ENCODE measurements at regions not wholly inside any gene's neighbourhood (a gene's known extent, or its start where the extent isn't known, plus 50 kb on each side); places are given as distances from the start of the nearest gene placed in this dataset.
"Not testable (repeated sequence)": the region's sequence is repeated elsewhere in the genome, so short reads cannot be mapped to it uniquely, and the experiment has no call there.

GRCh38 chr16:61002479-61003204 lies 1033.6 kb downstream of the CDH8 start:
- H3K4me3 ChIP-seq (ENCODE audit: control insufficient read depth, low read depth, low read length), result no peak overlapping the region
- no peak for TF ChIP-seq CTCF (conservative IDR thresholded peaks at IDR 0.05; ENCODE audit: control insufficient read depth, insufficient read depth, low read depth, low read length)
- DNase-seq (ENCODE audit: low read depth), result no peak

- no peak for TF ChIP-seq CTCF (conservative IDR thresholded peaks at IDR 0.05; ENCODE audit: control insufficient read depth, insufficient read depth, low read depth, low read length)
- no peak for DNase-seq (ENCODE audit: low read depth)
- H3K4me3 ChIP-seq (ENCODE audit: control insufficient read depth, low read depth, low read length), result no peak overlapping the region
Measured at GRCh38 chr16:60991886-60992285, 1044.4 kb downstream of the CDH8 start.

GRCh38 chr16:60989592-60989991 lies 1046.6 kb downstream of the CDH8 start:
- TF ChIP-seq CTCF (conservative IDR thresholded peaks at IDR 0.05; ENCODE audit: control insufficient read depth, insufficient read depth, low read depth, low read length), result no peak
- no peak for DNase-seq (ENCODE audit: low read depth)
- H3K4me3 ChIP-seq (ENCODE audit: control insufficient read depth, low read depth, low read length), result no peak overlapping the region

DNA sequence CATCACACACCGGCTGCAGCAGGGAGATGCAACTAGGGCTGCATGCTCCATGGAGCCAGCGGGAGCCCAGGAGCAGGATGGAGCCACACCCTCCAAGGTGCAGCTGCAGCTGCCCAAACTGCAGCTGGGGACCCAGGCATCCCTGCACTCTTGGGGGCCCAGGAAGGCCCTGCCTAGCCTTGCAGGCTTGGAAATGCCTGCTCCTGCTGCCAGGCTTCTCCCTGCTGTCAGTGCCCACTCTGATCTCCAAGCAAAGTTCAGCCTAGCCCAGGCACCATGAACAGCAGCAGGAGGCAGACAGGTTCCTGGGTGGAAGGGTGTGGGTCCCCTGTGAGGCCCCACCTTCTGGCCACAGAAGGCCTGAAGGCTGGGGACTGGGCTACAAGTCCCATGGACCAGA lies 1057.1 kb downstream of the CDH8 start:
- H3K4me3 ChIP-seq (ENCODE audit: control insufficient read depth, low read depth, low read length), result no peak overlapping the region
- no peak for DNase-seq (ENCODE audit: low read depth)
- no peak for TF ChIP-seq CTCF (conservative IDR thresholded peaks at IDR 0.05; ENCODE audit: control insufficient read depth, insufficient read depth, low read depth, low read length)

- TF ChIP-seq CTCF (conservative IDR thresholded peaks at IDR 0.05; ENCODE audit: control insufficient read depth, insufficient read depth, low read depth, low read length), result no peak
- no peak for DNase-seq (ENCODE audit: low read depth)
- no peak overlapping the region for H3K4me3 ChIP-seq (ENCODE audit: control insufficient read depth, low read depth, low read length)
Measured at GRCh38 chr16:60949800-60950199, 1086.4 kb downstream of the CDH8 start.

GRCh38 chr16:60945225-60945624 lies 1091.0 kb downstream of the CDH8 start:
- no peak for TF ChIP-seq CTCF (conservative IDR thresholded peaks at IDR 0.05; ENCODE audit: control insufficient read depth, insufficient read depth, low read depth, low read length)
- H3K4me3 ChIP-seq (ENCODE audit: control insufficient read depth, low read depth, low read length), result no peak overlapping the region
- peak; percentile 0 for DNase-seq (ENCODE audit: low read depth)

DNA sequence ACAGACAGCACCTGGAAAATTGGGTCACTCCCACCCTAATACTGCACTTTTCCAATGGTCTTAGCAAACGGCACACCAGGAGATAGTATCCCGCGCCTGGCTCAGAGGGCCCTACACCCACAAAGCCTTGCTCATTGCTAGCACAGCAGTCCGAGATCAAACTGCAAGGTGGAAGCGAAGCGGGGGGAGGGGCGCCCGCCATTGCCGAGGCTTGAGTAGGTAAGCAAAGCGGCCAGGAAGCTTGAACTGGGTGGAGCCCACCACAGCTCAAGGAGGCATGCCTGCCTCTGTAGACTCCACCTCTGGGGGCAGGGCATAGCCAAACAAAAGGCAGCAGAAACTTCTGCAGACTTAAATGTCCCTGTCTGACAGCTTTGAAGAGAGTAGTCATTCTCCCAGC lies 1100.0 kb downstream of the CDH8 start:
- not testable (repeated sequence) for DNase-seq (ENCODE audit: low read depth); H3K4me3 ChIP-seq (ENCODE audit: control insufficient read depth, low read depth, low read length)
